Chondrocyte (in vitro differentiated cells): ENCODE measurements at regions not wholly inside any gene's neighbourhood (a gene's known extent, or its start where the extent isn't known, plus 50 kb on each side); places are given as distances from the start of the nearest gene placed in this dataset.

Experiments used
- DNase-seq: peaks from one replicate; pipeline ENCODE4 v3.0.0; 2021; ENCODE audit warnings: mixed read lengths, low spot score
- H3K27ac Mint-ChIP-seq: one replicate; pipeline ENCODE4 v1.8.0; 2021; ENCODE audit warnings: mild to moderate bottlenecking, moderate library complexity, mixed read lengths; ENCODE audit not compliant: unreplicated experiment
- H3K27me3 Mint-ChIP-seq: 2 replicates; pipeline ENCODE4 v1.8.0; 2021; ENCODE audit warnings: low read depth, mixed read lengths
- H3K36me3 Mint-ChIP-seq: 2 replicates; pipeline ENCODE4 v1.8.0; 2021; ENCODE audit warnings: low read depth, mixed read lengths
- H3K4me1 Mint-ChIP-seq: 2 replicates; pipeline ENCODE4 v1.8.0; 2021; ENCODE audit warnings: low read depth, mild to moderate bottlenecking, mixed read lengths
- H3K4me3 Mint-ChIP-seq: one replicate; pipeline ENCODE4 v1.8.0; 2021; ENCODE audit warnings: mild to moderate bottlenecking, moderate library complexity, mixed read lengths; ENCODE audit not compliant: unreplicated experiment
- H3K9me3 Mint-ChIP-seq: 2 replicates; pipeline ENCODE4 v1.8.0; 2021; ENCODE audit warnings: low read depth, mixed read lengths
- TF ChIP-seq, protein P1 (sequence below): fragments of 200-600 bp; sonication (generic); IDR thresholded peaks from 2 replicates; pipeline ENCODE4 v1.5.0; 2021; ENCODE audit warnings: antibody characterized with exemption, mild to moderate bottlenecking, moderate library complexity

- TF ChIP-seq, protein P1, sequence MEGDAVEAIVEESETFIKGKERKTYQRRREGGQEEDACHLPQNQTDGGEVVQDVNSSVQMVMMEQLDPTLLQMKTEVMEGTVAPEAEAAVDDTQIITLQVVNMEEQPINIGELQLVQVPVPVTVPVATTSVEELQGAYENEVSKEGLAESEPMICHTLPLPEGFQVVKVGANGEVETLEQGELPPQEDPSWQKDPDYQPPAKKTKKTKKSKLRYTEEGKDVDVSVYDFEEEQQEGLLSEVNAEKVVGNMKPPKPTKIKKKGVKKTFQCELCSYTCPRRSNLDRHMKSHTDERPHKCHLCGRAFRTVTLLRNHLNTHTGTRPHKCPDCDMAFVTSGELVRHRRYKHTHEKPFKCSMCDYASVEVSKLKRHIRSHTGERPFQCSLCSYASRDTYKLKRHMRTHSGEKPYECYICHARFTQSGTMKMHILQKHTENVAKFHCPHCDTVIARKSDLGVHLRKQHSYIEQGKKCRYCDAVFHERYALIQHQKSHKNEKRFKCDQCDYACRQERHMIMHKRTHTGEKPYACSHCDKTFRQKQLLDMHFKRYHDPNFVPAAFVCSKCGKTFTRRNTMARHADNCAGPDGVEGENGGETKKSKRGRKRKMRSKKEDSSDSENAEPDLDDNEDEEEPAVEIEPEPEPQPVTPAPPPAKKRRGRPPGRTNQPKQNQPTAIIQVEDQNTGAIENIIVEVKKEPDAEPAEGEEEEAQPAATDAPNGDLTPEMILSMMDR = no peak
- Mint-ChIP-seq H3K36me3 (no peaks in the 10 kb centered on the region), H3K27ac (no peak overlapping the region), H3K4me3 (no peak overlapping the region), H3K27me3 (peaks cover 27% of the 10 kb centered on the region), H3K9me3 (no peaks in the 10 kb centered on the region), H3K4me1 (no peaks in the 10 kb centered on the region)
- DNase-seq = no peak
Measured at GRCh38 chr12:128052331-128052730, 214.6 kb upstream of the TMEM132C start.

DNA sequence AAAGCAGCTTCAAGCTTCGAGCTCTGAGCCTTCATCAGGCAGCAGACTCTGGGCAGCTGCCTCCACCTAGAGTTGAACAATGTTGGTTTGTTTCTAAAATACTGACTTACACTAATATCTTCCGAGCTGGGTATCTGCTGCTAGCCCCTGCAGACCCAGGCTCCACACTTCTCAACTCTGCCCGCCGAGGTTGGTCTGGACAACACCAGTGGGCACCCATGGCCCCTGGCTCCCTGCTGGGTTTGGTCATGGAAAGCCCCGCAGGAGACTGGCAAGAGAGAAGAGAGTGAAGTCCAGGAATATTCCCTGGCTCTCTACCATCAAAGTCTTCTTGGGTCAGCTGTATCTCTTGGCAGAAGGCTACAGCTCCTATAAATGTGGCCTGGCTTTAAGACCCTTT is 214.2 kb upstream of the TMEM132C start:
- peaks cover under 1% of the 10 kb centered on the region for H3K36me3 Mint-ChIP-seq
- no peak overlapping the region for H3K27ac Mint-ChIP-seq
- H3K9me3 Mint-ChIP-seq = no peaks in the 10 kb centered on the region
- H3K4me3 Mint-ChIP-seq = no peak overlapping the region
- TF ChIP-seq, protein P1 = no peak
- H3K4me1 Mint-ChIP-seq = no peaks in the 10 kb centered on the region
- peaks cover 24% of the 10 kb centered on the region for H3K27me3 Mint-ChIP-seq
- DNase-seq = no peak

DNA sequence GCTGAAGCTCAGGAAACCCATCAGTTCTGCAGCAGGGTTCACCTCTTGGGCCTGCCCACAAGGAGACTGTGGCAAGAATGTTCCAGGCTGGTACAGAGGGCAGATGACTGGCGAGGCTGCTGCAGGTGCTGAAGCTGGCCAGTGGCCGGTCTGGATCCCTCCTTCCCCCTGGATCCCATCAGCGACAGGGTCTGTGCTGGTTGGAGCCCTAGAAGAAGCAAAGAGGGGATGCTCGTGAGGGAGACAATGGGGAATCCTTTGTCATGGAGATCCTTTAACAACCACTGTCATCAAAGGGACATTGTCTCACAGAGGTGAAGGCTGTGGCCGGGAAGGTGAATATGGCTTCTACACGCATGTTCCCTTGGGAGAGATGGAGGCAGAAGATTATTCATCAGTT is 211.4 kb upstream of the TMEM132C start:
- H3K9me3 Mint-ChIP-seq = no peaks in the 10 kb centered on the region

GRCh38 chr12:128056136-128056801 is 210.7 kb upstream of the TMEM132C start:
- no peaks in the 10 kb centered on the region for H3K9me3 Mint-ChIP-seq

More for the DNA sequence above, 211.4 kb upstream of the TMEM132C start:
- H3K27me3 Mint-ChIP-seq = peaks cover 14% of the 10 kb centered on the region
- DNase-seq = no peak
- H3K27ac Mint-ChIP-seq = no peak overlapping the region
- no peak overlapping the region for H3K4me3 Mint-ChIP-seq
- H3K36me3 Mint-ChIP-seq = peaks cover 5% of the 10 kb centered on the region
- no peaks in the 10 kb centered on the region for H3K4me1 Mint-ChIP-seq
- TF ChIP-seq, protein P1 = no peak

DNA sequence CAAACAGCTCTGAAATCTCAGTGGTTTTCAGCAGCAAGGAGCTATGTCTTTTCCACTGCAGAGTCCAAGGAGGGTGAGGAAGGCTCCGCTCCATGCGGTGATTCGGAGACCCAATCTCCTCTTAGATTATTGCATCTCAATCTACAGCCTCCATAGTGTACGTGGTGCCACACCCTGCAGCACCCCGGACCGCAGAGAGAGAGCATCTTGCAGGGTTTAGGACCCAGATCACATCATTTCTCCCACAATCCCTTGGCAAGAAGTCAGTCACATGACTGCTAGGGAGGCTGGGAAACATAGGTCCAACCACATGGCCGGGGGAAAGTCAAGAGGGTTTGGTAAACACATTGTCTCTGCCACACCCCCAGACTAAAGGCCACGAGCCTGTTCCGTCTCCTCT is 209.4 kb upstream of the TMEM132C start:
- Mint-ChIP-seq H3K4me1 (no peaks in the 10 kb centered on the region), H3K9me3 (no peaks in the 10 kb centered on the region), H3K36me3 (peaks cover 5% of the 10 kb centered on the region), H3K27me3 (peaks cover 8% of the 10 kb centered on the region), H3K4me3 (no peak overlapping the region), H3K27ac (no peak overlapping the region)
- TF ChIP-seq, protein P1 = no peak
- no peak for DNase-seq

More at GRCh38 chr12:128056136-128056801, 210.7 kb upstream of the TMEM132C start:
- H3K27me3 Mint-ChIP-seq = peaks cover 9% of the 10 kb centered on the region
- no peak overlapping the region for H3K27ac Mint-ChIP-seq
- TF ChIP-seq, protein P1 = no peak
- H3K4me1 Mint-ChIP-seq = no peaks in the 10 kb centered on the region
- H3K4me3 Mint-ChIP-seq = no peak overlapping the region
- DNase-seq = no peak
- H3K36me3 Mint-ChIP-seq = peaks cover 5% of the 10 kb centered on the region
